Liver (tissue), 8 donors: ENCODE measurements at regions not wholly inside any gene's neighbourhood (a gene's known extent, or its start where the extent isn't known, plus 50 kb on each side); places are given as distances from the start of the nearest gene placed in this dataset.

Experiments used
- DNase-seq: peaks from one replicate; pipeline ENCODE4 v3.0.0-alpha.2; 2017; ENCODE audit warnings: low spot score
- H3K27ac ChIP-seq, 2 donors: one replicate each; pipeline ENCODE4 v1.7.0; 2013; ENCODE audit warnings: inconsistent platforms in 2 of 2, low read length in 2 of 2, control low read depth in 1 of 2, low read depth in 1 of 2, mild to moderate bottlenecking in 1 of 2
- H3K27me3 ChIP-seq, 4 donors: one replicate each; pipeline versions ENCODE4 v1.6.1 to v1.7.0; 2013; ENCODE audit warnings: low read length in 3 of 4, inconsistent platforms in 1 of 4, mild to moderate bottlenecking in 1 of 4, moderate library complexity in 1 of 4; ENCODE audit not compliant: control insufficient read depth in 4 of 4, insufficient read depth in 4 of 4
- H3K36me3 ChIP-seq, 4 donors: one replicate each; pipeline versions ENCODE4 v1.6.1 to v1.7.0; 2013; ENCODE audit warnings: low read length in 3 of 4, mild to moderate bottlenecking in 3 of 4, low read depth in 1 of 4, moderate library complexity in 1 of 4; ENCODE audit not compliant: control insufficient read depth in 4 of 4, insufficient read depth in 3 of 4
- H3K4me1 ChIP-seq, 4 donors: one replicate each; pipeline versions ENCODE4 v1.6.1 to v1.7.0; 2013; ENCODE audit warnings: low read length in 3 of 4, mild to moderate bottlenecking in 3 of 4, moderate library complexity in 1 of 4; ENCODE audit not compliant: control insufficient read depth in 4 of 4, insufficient read depth in 4 of 4
- H3K4me3 ChIP-seq, 3 donors: one replicate each; pipeline versions ENCODE4 v1.6.1 to v1.7.0; 2013; ENCODE audit warnings: low read length in 3 of 3, control low read depth in 1 of 3, low read depth in 1 of 3, mild to moderate bottlenecking in 1 of 3
- H3K9ac ChIP-seq, 2 donors: one replicate each; pipeline ENCODE4 v1.7.0; 2013; ENCODE audit warnings: low read length in 2 of 2, mild to moderate bottlenecking in 2 of 2, moderate library complexity in 2 of 2, control low read depth in 1 of 2, low read depth in 1 of 2
- H3K9me3 ChIP-seq, 4 donors: one replicate each; pipeline versions ENCODE4 v1.6.1 to v1.7.0; 2013; ENCODE audit warnings: low read length in 3 of 4; ENCODE audit not compliant: control insufficient read depth in 4 of 4
- EGR1 ChIP-seq, 2 donors: IDR thresholded peaks; 2 replicates each; pipeline ENCODE4 v1.6.1; 2016 to 2018; ENCODE audit warnings: antibody characterized with exemption in 2 of 2, low read depth in 2 of 2
- FOXA1 ChIP-seq: IDR thresholded peaks from 2 replicates; pipeline ENCODE4 v1.6.1; 2016; ENCODE audit warnings: antibody characterized with exemption
- FOXA2 ChIP-seq: IDR thresholded peaks from 2 replicates; pipeline ENCODE4 v1.6.1; 2016; ENCODE audit warnings: antibody characterized with exemption
- GABPA ChIP-seq, 2 donors: IDR thresholded peaks in 1 of 2; conservative IDR thresholded peaks in 1 of 2; 2 replicates each; pipeline ENCODE4 v1.6.1; 2016; ENCODE audit warnings: antibody characterized with exemption in 2 of 2, mild to moderate bottlenecking in 1 of 2, moderate library complexity in 1 of 2
- HNF4A ChIP-seq, 2 donors: conservative IDR thresholded peaks; 2 replicates each; pipeline ENCODE4 v1.6.1; 2016; ENCODE audit warnings: antibody characterized with exemption in 2 of 2, mild to moderate bottlenecking in 2 of 2
- HNF4G ChIP-seq: IDR thresholded peaks from 2 replicates; pipeline ENCODE4 v1.6.1; 2016; ENCODE audit warnings: antibody characterized with exemption
- JUND ChIP-seq, 2 donors: IDR thresholded peaks; 2 replicates each; pipeline ENCODE4 v1.6.1; 2016; ENCODE audit warnings: antibody characterized with exemption in 2 of 2
- RAD21 ChIP-seq, 2 donors: IDR thresholded peaks; 2 replicates each; pipeline ENCODE4 v1.6.1; 2016; ENCODE audit warnings: antibody characterized with exemption in 2 of 2, mild to moderate bottlenecking in 2 of 2
- REST ChIP-seq: IDR thresholded peaks from 2 replicates; pipeline ENCODE4 v1.6.1; 2016; ENCODE audit warnings: antibody characterized with exemption, mild to moderate bottlenecking
- RXRA ChIP-seq, 2 donors: IDR thresholded peaks; 2 replicates each; pipeline ENCODE4 v1.6.1; 2017 to 2018; ENCODE audit warnings: antibody characterized with exemption in 2 of 2, mild to moderate bottlenecking in 1 of 2
- SP1 ChIP-seq: IDR thresholded peaks from 2 replicates; pipeline ENCODE4 v1.6.1; 2018; ENCODE audit warnings: antibody characterized with exemption, mild to moderate bottlenecking
- TAF1 ChIP-seq: conservative IDR thresholded peaks from 2 replicates; pipeline ENCODE4 v1.6.1; 2016; ENCODE audit warnings: antibody characterized with exemption, mild to moderate bottlenecking
- YY1 ChIP-seq: IDR thresholded peaks from 2 replicates; pipeline ENCODE4 v1.6.1; 2016; ENCODE audit warnings: antibody characterized with exemption, mild to moderate bottlenecking
- ZBTB33 ChIP-seq: IDR thresholded peaks from 2 replicates; pipeline ENCODE4 v1.6.1; 2016; ENCODE audit warnings: antibody characterized with exemption
- WGBS: extraction: QIAGEN DNeasy Blood & Tissue Kit; methylation state at CpG from one replicate; pipeline ENCODE4 v1.1.7; 2013; 5-methylcytosine and 5-hydroxymethylcytosine counted together
- TF ChIP-seq, protein P1 (sequence below): IDR thresholded peaks from 2 replicates; pipeline ENCODE4 v1.6.1; 2016; ENCODE audit warnings: antibody characterized with exemption
- TF ChIP-seq, protein P2 (sequence below): IDR thresholded peaks from 2 replicates; pipeline ENCODE4 v1.6.1; 2016; ENCODE audit warnings: antibody characterized with exemption
- TF ChIP-seq, protein P3 (sequence below): fragments of 150-350 bp; IDR thresholded peaks from 2 replicates; pipeline ENCODE4 v1.5.1; 2017; ENCODE audit warnings: improper control_type of control experiment, low read depth, low read length; ENCODE audit not compliant: missing input control
- donor health status: healthy.
- donor health status: healthy.
- donor health status: healthy.
- donor health status: healthy.
- donor health status: healthy.

DNA sequence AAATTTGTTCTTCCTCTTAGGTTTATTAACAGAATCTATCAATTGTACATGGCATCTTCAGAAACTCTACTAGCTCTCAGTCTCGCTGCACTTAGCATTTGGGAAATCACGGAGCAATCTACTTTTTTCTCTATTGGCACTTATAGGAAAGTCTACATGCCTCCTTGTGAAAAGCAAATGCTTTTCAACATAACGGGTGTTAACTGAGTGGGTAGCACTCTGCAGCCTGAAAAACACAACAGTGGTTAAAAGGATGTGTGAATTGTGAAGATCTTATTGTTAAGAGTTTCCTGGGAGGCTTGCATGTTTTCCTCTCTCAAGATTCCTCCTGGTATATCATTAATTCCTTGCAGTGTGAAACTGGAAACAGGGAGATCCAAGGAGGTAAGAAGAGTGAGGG lies 204.2 kb upstream of the SESN3 start:
- H3K27ac ChIP-seq = no peak overlapping the region
- H3K4me1 ChIP-seq = no peaks in the 10 kb centered on the region
- no peaks in the 10 kb centered on the region for H3K9me3 ChIP-seq
- DNase-seq = no peak
- H3K36me3 ChIP-seq = no peaks in the 10 kb centered on the region
- H3K9ac ChIP-seq = no peak overlapping the region
- TF ChIP-seq EGR1 (IDR thresholded peaks at IDR 0.05; ENCODE audit: low read depth in 2 of 2) (no peak), RAD21 (IDR thresholded peaks at IDR 0.05) (no peak), FOXA2 (no peak)
- TF ChIP-seq, protein P1, sequence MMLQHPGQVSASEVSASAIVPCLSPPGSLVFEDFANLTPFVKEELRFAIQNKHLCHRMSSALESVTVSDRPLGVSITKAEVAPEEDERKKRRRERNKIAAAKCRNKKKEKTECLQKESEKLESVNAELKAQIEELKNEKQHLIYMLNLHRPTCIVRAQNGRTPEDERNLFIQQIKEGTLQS = no peak
- H3K27me3 ChIP-seq = no peaks in the 10 kb centered on the region
- 82% methylated on average over 3 of the region's 3 CpGs for WGBS
- no peak overlapping the region for H3K4me3 ChIP-seq

GRCh38 chr11:95434489-95435057 lies 203.6 kb upstream of the SESN3 start:
- Histone ChIP-seq H3K9ac (no peak overlapping the region), H3K9me3 (no peaks in the 10 kb centered on the region), H3K36me3 (no peaks in the 10 kb centered on the region), H3K4me1 (no peaks in the 10 kb centered on the region), H3K27me3 (no peaks in the 10 kb centered on the region), H3K4me3 (no peak overlapping the region), H3K27ac (no peak overlapping the region)
- TF ChIP-seq FOXA2 (no peak), EGR1 (IDR thresholded peaks at IDR 0.05; ENCODE audit: low read depth in 2 of 2) (no peak), RXRA (IDR thresholded peaks at IDR 0.05) (no peak), SP1 (no peak), YY1 (no peak), FOXA1 (no peak)
- TF ChIP-seq, protein P2, sequence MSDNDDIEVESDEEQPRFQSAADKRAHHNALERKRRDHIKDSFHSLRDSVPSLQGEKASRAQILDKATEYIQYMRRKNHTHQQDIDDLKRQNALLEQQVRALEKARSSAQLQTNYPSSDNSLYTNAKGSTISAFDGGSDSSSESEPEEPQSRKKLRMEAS = no peak
- TF ChIP-seq, protein P3, sequence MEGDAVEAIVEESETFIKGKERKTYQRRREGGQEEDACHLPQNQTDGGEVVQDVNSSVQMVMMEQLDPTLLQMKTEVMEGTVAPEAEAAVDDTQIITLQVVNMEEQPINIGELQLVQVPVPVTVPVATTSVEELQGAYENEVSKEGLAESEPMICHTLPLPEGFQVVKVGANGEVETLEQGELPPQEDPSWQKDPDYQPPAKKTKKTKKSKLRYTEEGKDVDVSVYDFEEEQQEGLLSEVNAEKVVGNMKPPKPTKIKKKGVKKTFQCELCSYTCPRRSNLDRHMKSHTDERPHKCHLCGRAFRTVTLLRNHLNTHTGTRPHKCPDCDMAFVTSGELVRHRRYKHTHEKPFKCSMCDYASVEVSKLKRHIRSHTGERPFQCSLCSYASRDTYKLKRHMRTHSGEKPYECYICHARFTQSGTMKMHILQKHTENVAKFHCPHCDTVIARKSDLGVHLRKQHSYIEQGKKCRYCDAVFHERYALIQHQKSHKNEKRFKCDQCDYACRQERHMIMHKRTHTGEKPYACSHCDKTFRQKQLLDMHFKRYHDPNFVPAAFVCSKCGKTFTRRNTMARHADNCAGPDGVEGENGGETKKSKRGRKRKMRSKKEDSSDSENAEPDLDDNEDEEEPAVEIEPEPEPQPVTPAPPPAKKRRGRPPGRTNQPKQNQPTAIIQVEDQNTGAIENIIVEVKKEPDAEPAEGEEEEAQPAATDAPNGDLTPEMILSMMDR = no peak
- WGBS = 80% methylated on average over 1 of the region's 1 CpG
- DNase-seq = no peak

- Histone ChIP-seq H3K36me3 (no peaks in the 10 kb centered on the region), H3K27ac (no peak overlapping the region), H3K9me3 (no peaks in the 10 kb centered on the region), H3K9ac (no peak overlapping the region), H3K4me3 (no peak overlapping the region), H3K4me1 (no peaks in the 10 kb centered on the region), H3K27me3 (no peaks in the 10 kb centered on the region)
- DNase-seq = no peak
- 95% methylated on average over 2 of the region's 2 CpGs for WGBS
- TF ChIP-seq RXRA (IDR thresholded peaks at IDR 0.05) (no peak), GABPA (IDR thresholded peaks at IDR 0.05 in 1 of 2, conservative IDR thresholded peaks at IDR 0.05 in 1 of 2) (no peak), EGR1 (IDR thresholded peaks at IDR 0.05; ENCODE audit: low read depth in 2 of 2) (no peak), TAF1 (no peak), SP1 (no peak), FOXA1 (no peak), HNF4G (no peak), REST (no peak), JUND (IDR thresholded peaks at IDR 0.05) (no peak), ZBTB33 (no peak), HNF4A (conservative IDR thresholded peaks at IDR 0.05) (no peak)
- TF ChIP-seq, protein P3 = no peak
- TF ChIP-seq, protein P2 = no peak
Measured at GRCh38 chr11:95434009-95434408, 203.0 kb upstream of the SESN3 start.
